A673 (cell line): ENCODE measurements at regions not wholly inside any gene's neighbourhood (a gene's known extent, or its start where the extent isn't known, plus 50 kb on each side); places are given as distances from the start of the nearest gene placed in this dataset.

Source experiments
- EZH2 ChIP-seq: fragments of 200-600 bp; sonication (generic); IDR thresholded peaks from 2 replicates; pipeline ENCODE4 v1.6.1; 2017; ENCODE audit warnings: borderline replicate concordance, low read depth, mild to moderate bottlenecking, mixed read lengths, antibody characterized with exemption, low read length; ENCODE audit not compliant: poor library complexity, severe bottlenecking
- TF ChIP-seq, protein P1 (sequence below): fragments of 300-800, 200-600 bp; sonication (generic); conservative IDR thresholded peaks from 2 replicates; pipeline ENCODE4 v1.5.1; 2017; ENCODE audit warnings: low read depth, mild to moderate bottlenecking, antibody characterized with exemption, low read length, moderate library complexity, mixed read lengths

DNA sequence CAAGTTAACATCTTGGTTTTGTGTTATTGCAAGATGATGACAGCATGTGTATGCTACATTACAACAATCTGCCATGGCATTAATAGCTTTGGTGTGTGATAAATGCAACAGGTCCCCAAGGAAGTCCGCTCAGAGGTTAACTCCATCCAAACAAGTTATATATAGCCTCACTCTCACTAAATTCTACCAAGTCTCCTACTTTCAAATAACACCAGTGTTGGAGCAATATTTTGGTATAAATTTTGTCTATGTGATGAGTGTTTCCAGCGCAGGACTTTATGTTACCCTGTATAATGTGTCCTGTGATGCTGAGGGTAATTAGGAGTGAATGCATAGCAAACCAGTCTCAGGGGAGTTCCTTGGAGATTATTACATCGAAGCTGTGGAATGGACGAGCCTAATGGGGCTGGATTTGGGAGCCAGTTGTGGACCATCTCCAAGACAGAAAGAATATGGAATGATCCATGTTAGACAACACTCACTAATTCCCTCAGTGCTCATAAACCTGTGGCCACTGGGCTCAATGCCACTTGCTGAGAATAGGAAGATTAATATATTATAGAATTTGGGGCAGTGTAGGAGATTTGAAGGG lies 127.6 kb upstream of the CXCL12 start:
- TF ChIP-seq EZH2 = no peak
- TF ChIP-seq, protein P1, sequence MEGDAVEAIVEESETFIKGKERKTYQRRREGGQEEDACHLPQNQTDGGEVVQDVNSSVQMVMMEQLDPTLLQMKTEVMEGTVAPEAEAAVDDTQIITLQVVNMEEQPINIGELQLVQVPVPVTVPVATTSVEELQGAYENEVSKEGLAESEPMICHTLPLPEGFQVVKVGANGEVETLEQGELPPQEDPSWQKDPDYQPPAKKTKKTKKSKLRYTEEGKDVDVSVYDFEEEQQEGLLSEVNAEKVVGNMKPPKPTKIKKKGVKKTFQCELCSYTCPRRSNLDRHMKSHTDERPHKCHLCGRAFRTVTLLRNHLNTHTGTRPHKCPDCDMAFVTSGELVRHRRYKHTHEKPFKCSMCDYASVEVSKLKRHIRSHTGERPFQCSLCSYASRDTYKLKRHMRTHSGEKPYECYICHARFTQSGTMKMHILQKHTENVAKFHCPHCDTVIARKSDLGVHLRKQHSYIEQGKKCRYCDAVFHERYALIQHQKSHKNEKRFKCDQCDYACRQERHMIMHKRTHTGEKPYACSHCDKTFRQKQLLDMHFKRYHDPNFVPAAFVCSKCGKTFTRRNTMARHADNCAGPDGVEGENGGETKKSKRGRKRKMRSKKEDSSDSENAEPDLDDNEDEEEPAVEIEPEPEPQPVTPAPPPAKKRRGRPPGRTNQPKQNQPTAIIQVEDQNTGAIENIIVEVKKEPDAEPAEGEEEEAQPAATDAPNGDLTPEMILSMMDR = no peak
